ENCODE measurements at regions not wholly inside any gene's neighbourhood (a gene's known extent, or its start where the extent isn't known, plus 50 kb on each side); places are given as distances from the start of the nearest gene placed in this dataset.
"Not testable (repeated sequence)": the region's sequence is repeated elsewhere in the genome, so short reads cannot be mapped to it uniquely, and the experiment has no call there.

DNA sequence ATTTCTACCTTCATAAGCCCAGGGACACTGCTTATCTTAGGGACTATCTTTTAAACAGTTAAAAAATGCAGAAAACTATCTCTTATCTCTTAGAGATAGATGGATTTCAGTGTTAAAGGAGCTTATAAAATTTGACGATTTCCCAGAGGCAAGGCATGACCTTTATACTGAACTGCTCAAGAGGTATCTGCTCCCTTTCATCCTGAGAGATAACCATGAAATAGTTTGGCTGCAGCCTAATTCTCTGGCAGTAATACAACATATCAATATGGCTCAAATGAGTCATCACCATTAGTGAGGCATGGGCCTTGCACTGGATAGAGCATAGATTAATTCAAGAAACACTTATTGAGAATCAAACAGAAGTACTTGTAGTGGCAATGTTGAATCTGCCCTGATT is 348.2 kb upstream of the GRIA3 start:
- DNase-seq: no peak

DNA sequence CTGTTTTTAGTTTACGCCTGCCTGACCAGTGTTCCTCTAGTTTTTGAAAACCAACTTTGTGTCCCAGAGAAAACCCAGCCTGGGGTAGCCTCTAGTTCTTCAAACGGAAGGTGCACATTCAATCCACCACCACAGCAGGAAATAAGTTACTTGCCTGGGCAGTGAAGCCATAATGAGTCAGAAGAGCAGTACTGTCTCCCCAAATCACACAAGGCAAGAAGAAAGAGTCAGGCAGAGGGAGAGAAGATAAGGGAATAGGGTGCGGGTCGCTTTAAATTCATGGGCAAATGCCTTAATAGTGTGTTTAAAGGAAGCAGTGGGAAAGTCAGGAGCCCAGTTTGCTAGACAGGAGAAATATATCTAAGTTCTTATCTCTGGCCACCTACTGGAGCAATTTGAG is 333.8 kb upstream of the GRIA3 start:
- no peak for DNase-seq

DNA sequence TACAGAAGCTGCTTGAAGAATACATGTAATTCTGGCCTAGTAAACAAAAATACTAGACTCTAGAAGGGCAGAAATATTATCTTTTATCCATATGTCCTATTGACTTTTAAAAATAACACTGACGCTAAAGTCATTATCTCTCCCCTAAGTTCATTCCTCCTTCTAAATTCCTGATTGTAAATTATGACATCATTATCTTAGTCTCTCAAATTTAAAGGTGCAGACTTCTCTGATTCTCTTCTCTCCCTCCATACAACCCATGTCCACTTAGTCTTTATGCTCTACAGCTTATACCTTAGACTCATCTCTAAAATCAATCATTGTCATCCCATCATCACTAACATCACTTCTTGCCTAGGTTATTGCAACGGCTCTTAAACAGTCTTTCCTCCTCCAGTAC is 327.9 kb upstream of the GRIA3 start:
- DNase-seq: no peak

DNA sequence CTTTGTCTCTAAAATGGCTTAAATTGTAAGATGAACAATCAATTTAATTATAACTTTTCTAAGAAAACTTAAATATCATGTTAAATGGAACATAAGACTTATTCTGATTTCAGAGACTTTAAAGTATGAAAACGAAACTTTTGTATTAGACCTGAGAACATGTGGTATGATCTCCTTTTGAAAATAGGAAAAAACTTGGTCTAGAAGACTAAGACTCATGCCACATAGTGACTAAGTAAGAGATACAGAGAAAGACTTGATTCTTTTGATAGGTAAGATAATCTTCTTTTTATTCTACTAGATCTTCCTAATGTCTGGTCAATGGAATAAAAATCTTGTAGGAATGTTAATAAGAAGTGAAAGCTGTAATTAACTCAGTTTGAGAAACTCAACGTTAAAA is 326.3 kb upstream of the GRIA3 start:
- no peak for DNase-seq

DNA sequence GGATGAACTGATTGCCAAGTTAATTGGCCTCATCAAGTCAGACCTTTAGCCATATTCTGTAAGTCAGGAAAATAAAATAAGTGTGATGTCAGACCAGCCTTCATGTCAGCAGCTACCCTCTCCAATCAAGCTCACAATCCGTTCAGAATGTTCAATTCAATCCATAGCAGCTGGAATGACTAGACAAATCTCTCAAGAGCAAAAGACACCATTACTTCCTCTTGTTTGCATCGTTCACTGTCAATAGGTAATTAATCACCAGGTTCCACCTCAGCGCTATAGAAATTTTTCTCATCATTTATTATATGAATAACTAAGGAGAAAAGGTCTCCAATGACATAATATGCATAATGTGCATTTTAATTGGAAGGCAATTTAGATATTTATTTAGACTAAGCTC is 321.0 kb upstream of the GRIA3 start:
- DNase-seq: no peak

DNA sequence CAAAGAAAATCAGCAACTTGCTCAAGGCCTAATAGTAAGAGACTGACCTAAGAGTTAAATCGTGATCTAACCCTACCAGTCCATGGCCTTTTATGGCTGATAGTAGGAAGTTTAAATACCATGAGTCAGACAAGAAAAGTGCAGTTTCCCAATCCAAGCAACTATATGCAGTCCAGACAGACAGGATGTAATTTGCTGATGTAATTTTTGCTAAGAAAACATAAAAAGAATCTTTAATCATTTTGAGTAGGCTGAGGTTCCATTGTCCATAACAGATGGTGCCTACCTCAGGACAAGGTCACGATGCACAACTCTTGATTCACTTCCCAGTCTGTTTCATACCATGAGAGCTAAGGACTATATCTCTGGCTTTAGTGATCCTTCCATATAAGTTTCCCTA is 317.5 kb upstream of the GRIA3 start:
- DNase-seq: no peak

DNA sequence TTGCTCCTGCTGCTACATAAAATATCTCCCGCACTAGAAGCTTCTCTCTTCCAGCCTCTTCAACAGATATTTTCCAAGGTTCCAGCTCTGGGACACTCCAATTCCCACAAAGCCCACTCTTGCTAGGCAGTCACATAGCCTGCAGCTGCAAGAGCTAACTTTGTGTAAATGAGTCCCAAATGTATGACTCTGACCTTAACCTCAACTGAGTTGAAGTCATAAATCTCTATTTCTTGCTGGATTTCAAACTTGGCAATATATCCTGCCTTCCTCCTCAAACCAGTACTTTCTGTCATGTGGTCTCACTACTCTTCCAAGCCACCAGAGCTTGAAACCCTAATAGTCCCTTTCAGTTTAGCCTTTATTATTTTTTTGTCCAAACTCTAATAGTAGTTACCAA is 315.4 kb upstream of the GRIA3 start:
- no peak for DNase-seq

DNA sequence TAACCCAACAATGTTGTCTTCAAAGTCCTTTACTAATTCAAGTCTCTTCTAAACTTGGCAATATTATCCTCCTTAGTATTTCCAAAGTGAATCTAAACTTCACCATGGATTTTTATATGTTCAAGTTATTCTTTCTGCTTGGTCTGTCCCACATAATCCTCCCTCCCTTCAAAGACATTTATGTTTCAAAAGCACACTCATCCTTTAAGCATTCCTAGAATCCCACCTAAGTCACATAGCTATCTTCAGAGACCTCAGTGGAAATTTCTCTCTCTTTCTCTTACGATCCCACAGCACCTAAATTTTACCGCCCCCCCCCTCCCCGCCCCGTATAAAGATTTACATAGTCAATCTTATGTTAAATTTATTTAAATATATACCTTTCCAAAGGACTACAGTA is 314.9 kb upstream of the GRIA3 start:
- no peak for DNase-seq

DNA sequence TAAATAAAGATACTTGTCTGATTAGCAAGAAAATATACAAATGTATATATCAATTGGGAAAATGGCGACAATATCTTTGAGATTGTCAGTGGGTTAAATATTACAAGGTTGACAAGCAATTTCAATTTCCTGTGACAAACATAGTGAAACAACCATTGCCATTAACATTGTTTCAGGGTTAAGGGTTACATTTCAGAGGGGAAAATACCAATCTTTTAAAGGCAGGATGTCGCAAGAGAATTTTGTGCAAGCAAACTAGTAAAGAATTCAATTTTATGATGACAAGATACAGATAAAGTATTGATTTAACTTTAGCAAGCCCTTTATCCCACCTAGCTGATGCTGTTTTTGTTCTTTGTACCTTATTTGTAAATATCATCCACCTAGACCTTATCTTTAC is 305.8 kb upstream of the GRIA3 start:
- no peak for DNase-seq

DNA sequence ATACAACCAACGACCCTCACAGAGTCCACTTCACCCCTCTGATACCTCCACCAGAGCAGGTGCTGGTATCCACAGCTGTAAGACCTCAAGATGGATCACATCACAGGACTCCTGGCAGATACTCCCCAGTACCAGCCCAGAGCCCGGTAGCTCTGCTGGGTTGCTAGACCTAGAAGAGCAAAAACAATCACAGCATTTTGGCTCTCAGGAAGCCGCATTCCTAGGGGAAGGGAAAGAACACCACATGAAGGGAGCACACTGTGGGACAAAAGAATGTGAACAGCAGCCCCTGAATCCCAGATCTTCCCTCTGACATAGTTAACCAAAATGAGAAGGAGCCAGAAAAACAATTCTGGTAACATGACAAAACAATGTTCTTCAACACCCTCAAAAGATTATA is 303.1 kb upstream of the GRIA3 start:
- no peak for DNase-seq

DNA sequence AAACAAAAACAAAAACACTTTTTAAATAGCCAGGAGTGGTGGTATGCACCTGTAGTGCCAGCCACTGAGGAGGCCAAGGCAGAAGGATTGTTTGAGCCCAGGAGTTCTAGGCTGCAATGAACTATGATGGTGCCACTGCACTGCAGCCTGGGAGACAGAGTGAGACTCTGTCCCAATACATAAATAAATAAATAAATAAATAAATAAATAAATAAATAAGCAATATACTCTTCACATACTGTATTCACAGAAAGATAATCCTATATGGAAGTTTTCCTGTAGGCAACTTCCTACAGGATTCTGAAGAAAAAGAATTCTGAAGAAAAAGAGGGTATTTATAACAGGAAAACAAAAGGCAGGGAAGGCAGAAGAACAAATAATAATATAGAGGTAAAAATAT is 293.3 kb upstream of the GRIA3 start:
- DNase-seq: no peak

DNA sequence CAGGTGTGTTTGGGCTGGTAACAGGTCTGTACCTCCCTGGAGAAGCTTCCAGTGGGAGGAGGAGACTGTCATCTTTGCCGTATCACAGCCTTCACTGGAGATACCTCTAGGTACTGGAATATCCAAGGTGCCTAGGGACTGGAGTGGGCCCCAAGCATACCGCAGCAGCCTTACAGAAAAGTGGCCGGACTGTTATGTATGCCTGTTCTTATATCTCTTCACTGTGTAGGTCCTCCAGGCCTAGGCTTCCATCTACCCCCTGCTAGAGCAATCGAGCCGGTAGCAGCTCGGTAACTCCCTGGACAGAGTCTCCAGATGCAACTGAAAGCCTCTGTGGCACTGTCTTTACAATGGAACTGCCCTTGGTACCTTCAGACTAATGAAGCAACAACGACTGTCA is 277.4 kb upstream of the GRIA3 start:
- DNase-seq: no peak

DNA sequence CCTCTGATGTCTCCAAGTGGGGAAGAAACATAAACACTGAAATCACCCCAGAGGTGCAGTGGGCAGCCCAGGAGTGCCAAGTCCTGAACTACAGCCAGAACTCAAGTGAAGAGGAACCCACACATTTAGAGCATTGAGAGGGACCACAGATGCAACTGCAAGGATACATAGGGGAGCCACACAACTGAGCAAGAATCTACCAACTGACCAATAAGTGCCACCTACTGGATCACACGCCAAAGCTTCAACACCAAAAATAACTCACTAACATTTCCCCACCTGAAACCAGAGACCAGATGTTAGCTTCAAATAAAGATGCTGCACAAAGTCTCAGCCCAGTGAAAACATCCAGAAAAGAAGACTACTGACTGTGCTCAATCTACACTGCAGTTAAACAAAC is 276.7 kb upstream of the GRIA3 start:
- no peak for DNase-seq

DNA sequence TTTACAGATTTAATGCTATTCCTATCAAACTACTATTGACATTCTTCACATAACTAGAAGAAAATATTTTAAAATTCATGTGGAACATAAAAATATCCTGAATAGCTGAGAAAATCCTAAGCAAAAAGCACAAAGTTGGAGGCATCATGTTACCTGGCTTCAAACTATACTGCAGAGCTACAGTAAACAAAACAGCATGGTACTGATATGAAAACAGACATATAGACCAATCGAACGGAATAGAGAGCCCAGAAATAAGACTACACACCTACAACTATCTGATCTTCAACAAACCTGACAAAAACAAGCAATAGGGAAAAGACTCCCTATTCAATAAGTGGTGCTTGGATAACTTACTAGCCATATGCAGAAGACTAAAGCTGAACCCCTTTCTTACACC is 273.4 kb upstream of the GRIA3 start:
- DNase-seq: no peak

DNA sequence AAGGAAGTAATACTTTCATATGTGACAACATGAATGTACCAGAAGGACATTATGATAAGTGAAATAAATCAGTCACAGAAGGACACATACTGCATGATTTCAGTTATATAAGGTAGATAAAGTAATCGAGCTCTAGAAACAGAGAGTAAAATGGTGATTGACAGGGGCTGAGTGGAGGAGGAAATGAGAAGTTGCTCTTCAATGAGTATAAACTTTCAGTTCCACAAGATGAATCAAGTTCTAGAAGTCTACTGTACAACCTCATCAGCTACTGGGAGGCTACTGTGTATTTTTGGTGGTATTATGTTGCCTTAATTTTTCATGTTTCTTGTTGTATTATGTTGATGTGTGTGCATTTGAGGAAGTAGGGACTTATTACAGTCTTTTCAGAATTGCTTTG is 270.9 kb upstream of the GRIA3 start:
- no peak for DNase-seq

DNA sequence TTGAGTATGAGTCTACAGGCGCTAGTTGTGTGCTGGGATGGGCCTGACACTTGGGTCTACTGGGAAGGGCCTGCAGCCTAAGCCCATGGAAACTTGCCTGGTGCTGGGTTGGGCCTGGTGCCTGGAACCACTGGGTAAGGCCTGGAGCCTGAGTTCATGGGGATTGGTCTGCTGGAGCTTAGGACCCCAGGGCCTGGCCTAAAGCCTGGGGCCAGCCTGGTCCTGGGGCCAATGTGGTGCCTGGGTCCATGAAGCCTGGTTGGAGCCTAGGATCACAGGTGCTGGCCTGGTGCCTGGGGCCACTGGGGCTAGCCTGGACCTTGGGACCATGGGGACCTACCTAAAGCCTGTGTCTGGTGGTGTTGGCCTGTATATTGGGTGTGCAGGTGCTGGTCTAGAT is 270.3 kb upstream of the GRIA3 start:
- DNase-seq: no peak

DNA sequence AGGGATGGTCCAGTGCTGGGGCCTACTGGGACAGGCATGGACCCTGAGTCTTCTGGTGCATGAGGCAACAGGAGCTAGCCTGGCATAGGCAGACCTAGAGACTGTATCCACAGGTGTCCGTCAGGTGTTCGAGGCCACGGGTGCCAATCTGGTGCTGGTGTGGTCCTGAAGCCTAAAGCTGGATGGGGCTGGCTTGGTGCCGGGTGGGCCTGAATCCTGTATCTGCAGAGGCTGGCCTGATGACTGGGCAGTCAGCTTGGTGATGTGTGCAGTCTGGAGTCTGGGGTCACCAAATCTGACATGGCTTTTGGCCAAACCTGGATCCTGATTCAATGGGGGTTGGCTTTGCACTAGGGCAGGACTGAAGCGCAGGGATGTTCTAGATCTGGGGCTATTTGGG is 269.8 kb upstream of the GRIA3 start:
- DNase-seq: no peak

DNA sequence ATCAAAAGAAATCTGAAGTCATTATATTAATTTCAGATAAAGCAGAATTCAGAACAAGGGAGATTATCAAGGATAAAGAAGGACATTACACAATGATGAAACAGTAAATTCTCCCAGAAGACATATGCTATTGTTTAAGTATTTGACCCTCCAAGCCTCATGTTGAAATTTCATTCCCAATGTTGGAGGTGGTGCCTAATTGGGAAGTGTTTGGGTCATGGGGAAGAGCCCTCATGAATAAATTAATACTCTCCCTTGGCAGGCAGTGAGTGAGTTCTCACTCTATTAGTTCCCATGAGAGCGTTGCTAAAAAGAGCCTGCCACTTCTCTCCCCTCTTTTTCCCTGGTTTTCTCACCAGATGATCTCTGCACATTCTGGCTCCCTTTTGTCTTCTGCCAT is 249.9 kb upstream of the GRIA3 start:
- DNase-seq: no peak

DNA sequence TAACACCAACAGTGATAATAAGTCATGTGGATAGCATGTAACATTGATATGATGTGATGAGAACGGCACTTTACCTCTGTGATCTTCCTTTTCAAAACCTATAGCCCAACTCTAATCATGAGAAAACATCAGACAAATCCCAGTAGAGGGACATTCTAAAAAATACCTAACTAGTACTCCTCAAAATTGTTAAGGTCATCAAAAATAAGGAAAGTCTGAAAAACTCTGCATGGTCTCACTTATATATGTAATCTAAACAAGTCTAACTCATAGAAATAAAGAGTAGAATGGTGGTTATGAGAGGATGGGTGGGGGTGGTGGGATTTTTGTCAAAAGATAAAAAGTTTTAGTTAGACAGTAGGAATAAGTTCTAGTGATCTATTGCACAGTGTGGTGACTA is 243.9 kb upstream of the GRIA3 start:
- DNase-seq: no peak

DNA sequence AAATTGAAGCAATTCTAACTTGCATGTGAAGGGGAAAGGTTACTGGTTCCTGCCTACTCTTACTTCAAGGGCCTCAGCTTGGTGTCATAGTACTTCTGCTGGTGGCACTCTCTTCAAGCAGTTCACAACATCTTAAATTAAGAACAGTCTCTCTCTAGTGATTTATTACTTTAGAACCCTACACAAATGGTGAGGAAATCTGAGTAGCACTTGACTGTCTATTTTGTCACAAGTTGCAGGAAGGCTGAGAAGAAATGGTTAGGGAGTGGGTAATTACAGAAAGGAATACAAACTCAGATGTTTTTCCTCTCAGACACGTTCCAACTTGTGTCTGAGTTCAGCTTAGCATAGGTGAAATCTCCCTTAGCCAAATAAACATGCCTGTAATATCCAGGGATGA is 242.3 kb upstream of the GRIA3 start:
- DNase-seq: no peak

DNA sequence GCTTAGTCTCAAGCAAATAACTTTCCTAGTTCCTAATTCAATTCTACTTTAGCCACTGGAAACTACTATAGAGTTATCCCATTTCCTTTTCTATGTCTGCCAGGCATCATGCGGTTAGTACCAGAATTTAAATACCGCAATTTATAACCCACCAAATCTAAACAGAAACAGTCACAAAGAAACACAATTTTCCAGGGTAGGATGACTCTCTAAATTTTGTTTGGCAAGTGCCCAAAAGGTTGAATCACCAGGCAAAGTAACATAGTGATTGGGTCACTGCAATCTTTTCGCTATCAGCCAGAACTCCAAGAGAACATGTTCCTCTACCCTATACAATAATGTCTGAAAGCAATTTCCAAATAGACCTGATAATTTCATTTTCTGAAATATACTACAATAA is 240.2 kb upstream of the GRIA3 start:
- no peak for DNase-seq

DNA sequence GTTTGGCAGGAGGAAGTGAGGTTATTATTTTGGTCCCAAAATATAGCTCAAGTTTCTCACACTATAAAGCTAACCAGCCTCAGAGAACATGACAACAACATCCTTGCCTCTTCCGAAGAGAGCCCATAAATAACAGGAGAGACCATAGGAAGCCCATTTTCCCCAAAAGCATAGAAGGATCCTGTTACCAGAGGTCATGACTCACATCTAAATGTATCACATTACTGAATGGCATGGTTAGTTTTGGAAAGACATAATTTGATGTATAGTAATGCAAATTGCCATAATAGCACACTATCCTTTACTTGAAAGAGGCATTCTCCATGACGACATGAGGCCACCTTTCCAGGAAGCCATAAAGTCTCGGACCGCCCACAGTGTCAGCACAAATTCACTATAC is 238.8 kb upstream of the GRIA3 start:
- DNase-seq: no peak

DNA sequence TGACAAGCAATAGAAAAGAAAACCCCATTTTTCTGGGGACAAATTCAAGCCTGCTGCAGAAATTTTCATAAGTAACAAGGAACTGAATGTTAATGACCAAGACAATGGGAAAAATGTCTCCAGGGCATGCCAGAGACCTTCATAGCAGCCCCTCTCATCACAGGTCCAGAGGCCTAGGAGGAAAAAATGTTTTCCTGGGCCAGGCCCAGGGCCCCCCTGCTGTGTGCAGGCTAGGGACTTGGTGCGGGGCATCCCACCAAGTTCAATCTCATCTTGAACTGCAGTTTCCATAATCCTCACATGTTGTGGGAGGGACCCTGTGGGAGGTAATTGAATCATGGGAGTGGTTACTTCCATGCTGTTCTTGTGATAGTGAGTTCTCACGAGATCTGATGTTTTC is 211.5 kb upstream of the GRIA3 start:
- DNase-seq: no peak

DNA sequence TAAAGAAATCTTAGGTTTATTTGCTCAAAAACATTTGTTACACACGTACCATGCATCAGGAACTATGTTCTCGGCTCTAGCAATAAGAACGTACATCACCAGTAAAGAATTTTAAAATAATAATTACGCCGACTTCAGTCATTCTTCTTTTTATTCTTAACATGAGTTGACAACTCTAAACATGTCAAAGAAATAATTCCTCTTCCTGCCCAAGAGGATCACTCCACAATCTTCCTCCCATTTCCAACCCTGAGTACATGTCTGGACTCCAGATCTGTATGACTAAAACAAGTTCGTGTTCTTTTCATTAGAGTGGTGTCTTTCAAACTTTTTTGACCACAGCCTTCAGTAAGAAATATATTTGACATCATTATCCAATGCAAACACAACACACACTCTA is 201.6 kb upstream of the GRIA3 start:
- no peak for DNase-seq

DNA sequence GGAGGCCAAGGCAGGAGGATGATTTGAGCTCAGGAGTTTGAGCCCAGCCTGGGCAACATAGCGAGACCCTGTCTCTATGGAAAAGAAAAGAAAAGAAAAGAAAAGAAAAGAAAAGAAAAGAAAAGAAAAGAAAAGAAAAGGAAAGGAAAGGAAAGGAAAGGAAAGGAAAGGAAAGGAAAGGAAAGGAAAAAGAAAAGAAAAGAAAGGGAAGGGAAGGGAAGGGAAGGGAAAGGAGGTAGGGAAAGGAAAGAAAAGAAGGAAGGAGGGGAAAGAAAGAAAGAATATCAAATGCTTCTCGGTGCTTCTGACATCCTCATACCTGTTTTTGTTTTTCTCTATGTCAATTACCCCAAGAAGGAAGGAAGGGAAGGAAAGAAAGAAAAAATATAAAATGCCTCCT is 181.2 kb upstream of the GRIA3 start:
- DNase-seq: not testable (repeated sequence)

DNA sequence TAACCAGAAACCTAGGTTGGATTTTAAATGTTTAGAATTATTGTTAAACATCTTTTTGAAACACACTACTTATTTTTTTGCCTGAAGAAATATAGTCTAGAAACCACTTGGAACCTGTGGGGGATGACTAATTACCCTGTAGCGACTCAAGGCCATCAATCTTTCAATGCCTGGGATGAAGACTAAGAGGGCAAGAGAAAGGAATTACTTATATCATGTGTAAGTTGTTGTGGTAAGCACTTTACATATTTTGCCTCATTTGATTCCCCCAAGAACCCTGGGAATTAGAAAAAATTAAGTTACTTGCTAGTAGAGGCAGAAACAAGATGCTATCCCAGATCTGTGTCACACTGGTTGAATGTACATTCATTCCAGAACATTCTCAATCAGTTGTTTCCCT is 170.9 kb upstream of the GRIA3 start:
- no peak for DNase-seq

DNA sequence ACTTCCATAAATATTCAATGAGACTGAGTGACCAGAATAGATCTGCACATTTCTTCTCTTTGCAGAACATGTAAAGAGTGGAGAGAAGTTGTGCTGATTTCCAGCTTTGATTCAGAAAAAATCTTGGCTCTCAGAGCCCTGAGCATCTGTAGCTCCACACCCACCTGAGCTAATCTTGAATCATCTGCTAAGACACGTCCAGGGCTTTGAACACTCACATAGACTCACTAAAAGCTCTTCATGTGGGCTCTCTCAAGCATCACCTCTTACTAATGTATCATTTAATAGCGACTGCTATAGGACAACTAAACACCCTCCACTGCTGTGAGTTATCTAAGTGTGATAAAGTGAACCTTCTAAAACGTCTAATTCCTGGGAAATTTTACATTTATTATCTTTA is 147.7 kb upstream of the GRIA3 start:
- DNase-seq: no peak
